Astrocyte of the spinal cord (primary cell): ENCODE measurements at regions not wholly inside any gene's neighbourhood (a gene's known extent, or its start where the extent isn't known, plus 50 kb on each side); places are given as distances from the start of the nearest gene placed in this dataset.
A peak's percentile ranks its signal among the peaks of the same experiment; 100 is the strongest.
"Not testable (repeated sequence)": the region's sequence is repeated elsewhere in the genome, so short reads cannot be mapped to it uniquely, and the experiment has no call there.

Experiments
- DNase-seq: peaks from one replicate; pipeline ENCODE4 v3.0.0; 2011; ENCODE audit warnings: low read depth, low spot score
- H3K4me3 ChIP-seq: 2 replicates; pipeline ENCODE4 v1.5.1; 2011; ENCODE audit warnings: low read depth, mild to moderate bottlenecking, low read length, moderate library complexity
- in situ Hi-C: cut with HindIII; loops from 2 replicates; pipeline ENCODE4 v1.10.0; 2017; ENCODE audit warnings: low sequenced_read_pairs
- TF ChIP-seq, protein P1 (sequence below): IDR thresholded peaks from 2 replicates; pipeline ENCODE4 v1.5.1; 2012; ENCODE audit warnings: low read depth, mild to moderate bottlenecking, low read length, inconsistent platforms

DNA sequence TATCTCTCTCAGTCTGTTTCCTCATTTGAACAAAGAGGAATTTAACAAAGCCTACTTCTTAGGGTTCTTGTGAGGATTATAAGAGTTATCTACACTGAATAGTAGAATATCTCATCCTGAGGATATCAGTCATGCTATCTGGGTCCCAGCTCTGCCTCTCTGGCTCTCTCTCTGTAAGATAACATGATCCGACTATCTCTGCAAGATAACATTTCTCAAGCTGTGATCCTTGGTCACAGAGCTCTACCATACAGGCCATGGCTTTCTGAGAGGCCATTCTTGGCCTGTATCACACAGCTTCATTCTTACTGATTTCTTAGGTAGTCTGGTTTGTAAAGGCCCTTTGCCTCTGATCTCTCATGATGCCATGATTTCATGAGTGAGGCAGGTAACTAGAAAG is 71.0 kb upstream of the TRABD2B start:
- no peak overlapping the region for H3K4me3 ChIP-seq
- no peak for DNase-seq
- TF ChIP-seq, protein P1, sequence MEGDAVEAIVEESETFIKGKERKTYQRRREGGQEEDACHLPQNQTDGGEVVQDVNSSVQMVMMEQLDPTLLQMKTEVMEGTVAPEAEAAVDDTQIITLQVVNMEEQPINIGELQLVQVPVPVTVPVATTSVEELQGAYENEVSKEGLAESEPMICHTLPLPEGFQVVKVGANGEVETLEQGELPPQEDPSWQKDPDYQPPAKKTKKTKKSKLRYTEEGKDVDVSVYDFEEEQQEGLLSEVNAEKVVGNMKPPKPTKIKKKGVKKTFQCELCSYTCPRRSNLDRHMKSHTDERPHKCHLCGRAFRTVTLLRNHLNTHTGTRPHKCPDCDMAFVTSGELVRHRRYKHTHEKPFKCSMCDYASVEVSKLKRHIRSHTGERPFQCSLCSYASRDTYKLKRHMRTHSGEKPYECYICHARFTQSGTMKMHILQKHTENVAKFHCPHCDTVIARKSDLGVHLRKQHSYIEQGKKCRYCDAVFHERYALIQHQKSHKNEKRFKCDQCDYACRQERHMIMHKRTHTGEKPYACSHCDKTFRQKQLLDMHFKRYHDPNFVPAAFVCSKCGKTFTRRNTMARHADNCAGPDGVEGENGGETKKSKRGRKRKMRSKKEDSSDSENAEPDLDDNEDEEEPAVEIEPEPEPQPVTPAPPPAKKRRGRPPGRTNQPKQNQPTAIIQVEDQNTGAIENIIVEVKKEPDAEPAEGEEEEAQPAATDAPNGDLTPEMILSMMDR, result no peak
- in situ Hi-C loops, result no loop called here

DNA sequence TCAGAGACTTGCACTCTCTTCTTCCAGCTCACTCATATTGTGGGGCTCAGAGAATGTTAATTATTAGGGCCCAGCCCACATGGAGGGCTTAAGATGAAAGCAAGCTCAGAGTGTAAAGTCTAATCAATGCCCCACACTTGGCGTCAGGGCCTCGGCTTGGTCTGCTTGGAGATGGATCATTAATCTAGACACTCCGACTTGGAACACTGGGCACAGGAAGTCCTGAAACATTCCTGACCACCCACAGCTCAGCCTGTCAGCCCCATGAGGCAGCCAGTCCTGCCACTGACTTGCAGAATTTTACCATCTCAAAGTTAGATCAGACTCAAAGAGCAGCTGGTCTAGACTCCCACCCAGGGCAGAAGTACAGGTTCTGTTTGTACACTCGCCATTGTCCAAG is 69.8 kb upstream of the TRABD2B start:
- in situ Hi-C loops, result no loop called here
- TF ChIP-seq, protein P1, result no peak
- H3K4me3 ChIP-seq, result no peak overlapping the region
- DNase-seq, result no peak

DNA sequence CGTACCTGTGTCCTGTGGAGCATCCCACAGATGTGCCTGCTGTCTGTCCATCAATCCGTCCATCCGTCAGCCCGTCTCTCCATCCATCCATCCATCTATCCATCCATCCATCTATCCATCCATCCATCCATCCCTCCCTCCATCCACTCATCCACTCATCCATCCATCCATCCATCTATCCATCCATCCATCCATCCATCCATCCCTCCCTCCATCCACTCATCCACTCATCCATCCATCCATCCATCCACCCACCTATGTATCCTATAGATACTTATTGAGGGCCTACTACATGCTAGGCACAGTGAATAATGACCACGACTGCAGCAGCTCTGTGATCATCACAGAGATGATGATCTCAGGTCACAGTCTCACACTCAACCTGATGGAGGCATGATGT is 67.5 kb upstream of the TRABD2B start:
- DNase-seq, H3K4me3 ChIP-seq, in situ Hi-C loops: not testable (repeated sequence)

DNA sequence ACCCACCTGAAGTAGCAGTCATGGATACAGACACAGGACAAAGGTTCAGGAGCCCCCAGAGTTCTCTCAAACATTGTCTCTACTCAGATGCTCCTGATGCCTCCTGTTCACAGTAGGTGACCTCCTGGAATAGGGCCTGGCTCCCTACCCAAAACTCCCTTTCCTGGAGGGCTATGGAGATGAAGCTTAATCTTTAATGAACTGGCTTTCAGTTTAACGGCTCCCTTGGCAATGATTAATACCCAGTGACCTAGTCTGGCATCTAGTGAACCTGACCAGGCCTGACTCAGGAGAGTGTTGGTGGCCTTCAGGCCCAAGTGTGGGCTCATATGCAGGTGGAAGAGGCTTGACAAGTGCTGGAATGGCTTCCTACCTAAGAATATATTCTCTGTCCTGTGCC is 65.2 kb upstream of the TRABD2B start:
- in situ Hi-C loops, result no loop called here

DNA sequence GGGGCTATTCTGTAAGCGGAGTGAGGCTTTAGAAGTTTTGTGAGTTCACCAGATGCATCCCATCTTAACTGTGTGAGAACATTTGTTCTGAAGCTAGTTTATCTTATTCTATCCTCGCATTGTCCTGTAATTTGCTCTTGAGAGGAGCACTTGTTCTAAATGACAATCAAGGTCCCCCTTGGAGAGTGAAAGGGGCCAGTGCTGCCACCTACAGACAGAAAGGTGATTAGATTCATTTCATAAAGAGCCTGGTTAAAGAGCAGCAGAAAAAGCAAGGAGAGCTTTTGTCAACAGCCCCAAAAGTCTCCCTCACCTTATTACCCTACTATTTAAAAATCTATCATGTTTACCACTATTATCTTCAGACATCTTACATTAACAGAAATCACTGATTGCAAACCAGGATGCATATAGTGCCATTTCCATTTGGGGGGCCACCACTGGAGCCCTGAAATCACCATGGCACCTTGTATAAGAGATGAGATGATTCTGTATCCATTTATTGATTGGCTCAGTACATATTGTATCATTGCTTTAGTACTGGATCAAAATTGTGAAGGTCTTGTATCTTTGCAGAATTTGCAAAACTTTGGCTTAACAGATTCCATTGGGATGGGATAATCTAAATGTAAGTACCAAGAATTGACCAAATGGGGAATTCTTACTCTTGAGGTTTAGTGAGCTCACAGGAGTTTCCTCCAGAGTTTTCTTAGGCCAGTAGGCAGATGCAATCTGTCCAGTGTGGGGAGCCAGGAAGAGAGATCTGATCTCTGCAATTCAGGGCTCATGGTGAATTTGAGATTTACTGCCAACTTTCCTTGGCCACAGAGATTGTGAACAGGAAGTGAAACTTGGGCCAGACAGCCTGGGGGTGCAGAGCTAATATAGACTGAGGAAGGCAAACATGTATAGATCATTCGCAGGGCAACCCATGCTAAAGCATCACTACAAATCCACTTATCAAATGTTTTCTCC is 64.3 kb upstream of the TRABD2B start:
- no peak overlapping the region for H3K4me3 ChIP-seq
- in situ Hi-C loops, result no loop called here
- TF ChIP-seq, protein P1, result peak; percentile 57
- peak; percentile 40 for DNase-seq

More for the DNA sequence above, 65.2 kb upstream of the TRABD2B start:
- DNase-seq, result no peak
- H3K4me3 ChIP-seq, result no peak overlapping the region
- TF ChIP-seq, protein P1, result no peak

DNA sequence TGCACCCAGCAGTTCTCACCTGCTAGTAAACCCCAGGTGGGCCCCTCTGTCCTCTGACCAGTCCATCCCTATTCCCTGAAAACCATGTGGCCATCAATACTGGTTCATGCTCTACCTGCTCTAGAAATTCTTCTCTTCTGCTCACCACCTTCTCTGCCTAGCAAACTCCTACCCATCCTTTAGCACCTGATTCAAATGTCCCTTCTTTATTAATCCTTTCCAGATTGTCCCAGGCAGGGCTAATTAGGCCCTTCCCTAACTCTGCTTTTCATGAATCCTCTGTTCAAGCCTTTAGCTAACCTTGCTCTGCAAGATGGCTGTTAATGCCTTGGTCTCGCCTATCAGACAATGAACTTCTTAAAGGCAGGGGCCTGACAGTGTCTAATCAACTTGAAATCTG is 62.1 kb upstream of the TRABD2B start:
- no peak for DNase-seq
- TF ChIP-seq, protein P1, result no peak
- H3K4me3 ChIP-seq, result no peak overlapping the region
- in situ Hi-C loops, result no loop called here
